ENCODE measurements at regions not wholly inside any gene's neighbourhood (a gene's known extent, or its start where the extent isn't known, plus 50 kb on each side); places are given as distances from the start of the nearest gene placed in this dataset.

GRCh38 chr6:105833959-105834947 lies 251.9 kb upstream of the PRDM1 start:
- Histone ChIP-seq H3K36me3 (ENCODE audit: control insufficient read depth in 2 of 2, extremely low read depth in 1 of 2, insufficient read depth in 2 of 2, low read length in 2 of 2) (no peaks in the 10 kb centered on the region), H3K27me3 (ENCODE audit: control insufficient read depth in 2 of 2, insufficient read depth in 2 of 2, low read length in 2 of 2) (no peaks in the 10 kb centered on the region), H2AFZ (ENCODE audit: low read depth, low read length) (no peak overlapping the region), H3K9ac (replicated peaks; ENCODE audit: extremely low read depth, insufficient read depth, low read length) (no peak overlapping the region), H3K9me3 (replicated peaks; ENCODE audit: control insufficient read depth, insufficient read depth, low read length) (no peaks in the 10 kb centered on the region), H3K4me3 (replicated peaks in 1 of 3; ENCODE audit: insufficient read depth in 1 of 3, low read depth in 1 of 3, low read length in 3 of 3) (no peak overlapping the region), H3K79me2 (ENCODE audit: control insufficient read depth, insufficient read depth, low read length) (no peaks in the 10 kb centered on the region), H3K27ac (ENCODE audit: insufficient read depth, low read depth, low read length) (no peak overlapping the region), H3K9me1 (replicated peaks; ENCODE audit: control insufficient read depth, extremely low read depth, insufficient read depth, low read length) (no peaks in the 10 kb centered on the region), H4K20me1 (replicated peaks; ENCODE audit: control insufficient read depth, extremely low read depth, insufficient read depth, low read length) (no peaks in the 10 kb centered on the region), H3K4me1 (ENCODE audit: control insufficient read depth, extremely low read depth, insufficient read depth, low read length) (no peaks in the 10 kb centered on the region), H3K4me2 (ENCODE audit: insufficient read depth, low read length) (no peak overlapping the region)
- CTCF ChIA-PET: interaction anchor here (1.6 kb wide), 1 partner anchor 403 kb away, joined by 16 read pairs; no protein-coding TSS in a partner anchor
- DNase-seq (ENCODE audit: low read depth, low spot score) (no peak), FAIRE-seq (no peak)
- intact Hi-C loops (cut with micrococcal nuclease): loop anchor here (10.0 kb wide), 1 partner anchor 349 kb away; no protein-coding TSS in a partner anchor
- TF ChIP-seq, protein P1, sequence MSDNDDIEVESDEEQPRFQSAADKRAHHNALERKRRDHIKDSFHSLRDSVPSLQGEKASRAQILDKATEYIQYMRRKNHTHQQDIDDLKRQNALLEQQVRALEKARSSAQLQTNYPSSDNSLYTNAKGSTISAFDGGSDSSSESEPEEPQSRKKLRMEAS (IDR thresholded peaks at IDR 0.05; ENCODE audit: insufficient read depth, insufficient read length): no peak
- BruUV-seq (replicated peaks): no TSS peak
- POLR2A ChIA-PET: no interaction called here
- dilution Hi-C loops (cut with MboI; ENCODE audit: extremely low pct_ligation_motif_present, low sequenced_read_pairs): no loop called here

DNA sequence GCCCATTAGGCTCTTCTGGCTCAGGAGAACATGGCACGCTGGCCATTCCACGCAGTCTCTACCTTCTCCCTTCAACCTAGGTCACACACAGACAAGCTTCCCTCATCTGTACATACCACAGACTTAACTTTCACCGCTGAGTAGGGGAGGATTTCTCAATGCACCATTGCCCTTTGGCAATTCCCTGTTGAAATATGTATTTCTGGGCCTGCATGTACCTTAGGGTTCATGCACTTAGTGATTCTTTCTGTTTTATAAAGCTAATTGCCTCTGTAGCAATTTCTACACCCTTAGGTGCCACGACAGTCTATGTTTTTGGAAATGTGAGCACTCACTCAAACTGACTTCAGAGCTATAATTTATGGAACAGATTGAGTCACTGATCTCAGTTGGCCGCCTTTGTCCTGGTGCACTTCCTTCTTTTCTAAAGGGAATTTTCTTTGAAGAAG lies 253.8 kb upstream of the PRDM1 start:
- Histone ChIP-seq H3K4me1 (ENCODE audit: control insufficient read depth, extremely low read depth, insufficient read depth, low read length) (no peaks in the 10 kb centered on the region), H3K36me3 (ENCODE audit: control insufficient read depth in 2 of 2, extremely low read depth in 1 of 2, insufficient read depth in 2 of 2, low read length in 2 of 2) (no peaks in the 10 kb centered on the region), H3K4me2 (ENCODE audit: insufficient read depth, low read length) (no peak overlapping the region), H2AFZ (ENCODE audit: low read depth, low read length) (no peak overlapping the region), H3K9me3 (replicated peaks; ENCODE audit: control insufficient read depth, insufficient read depth, low read length) (no peaks in the 10 kb centered on the region), H3K9me1 (replicated peaks; ENCODE audit: control insufficient read depth, extremely low read depth, insufficient read depth, low read length) (no peaks in the 10 kb centered on the region), H3K4me3 (replicated peaks in 1 of 3; ENCODE audit: insufficient read depth in 1 of 3, low read depth in 1 of 3, low read length in 3 of 3) (no peak overlapping the region), H3K9ac (replicated peaks; ENCODE audit: extremely low read depth, insufficient read depth, low read length) (no peak overlapping the region), H4K20me1 (replicated peaks; ENCODE audit: control insufficient read depth, extremely low read depth, insufficient read depth, low read length) (no peaks in the 10 kb centered on the region), H3K79me2 (ENCODE audit: control insufficient read depth, insufficient read depth, low read length) (no peaks in the 10 kb centered on the region), H3K27ac (ENCODE audit: insufficient read depth, low read depth, low read length) (no peak overlapping the region), H3K27me3 (ENCODE audit: control insufficient read depth in 2 of 2, insufficient read depth in 2 of 2, low read length in 2 of 2) (no peaks in the 10 kb centered on the region)
- ChIA-PET CTCF (interaction anchor here (1.0 to 1.7 kb wide), 2 partner anchors 40 to 401 kb away, joined by 3 to 5 read pairs; no protein-coding TSS in a partner anchor), POLR2A (no interaction called here)
- dilution Hi-C loops (cut with MboI; ENCODE audit: extremely low pct_ligation_motif_present, low sequenced_read_pairs): no loop called here
- BruUV-seq (replicated peaks): no TSS peak
- intact Hi-C loops (cut with micrococcal nuclease): loop anchor here (10.0 kb wide), 1 partner anchor 348 kb away; no protein-coding TSS in a partner anchor
- TF ChIP-seq GATA2 (IDR thresholded peaks at IDR 0.05; ENCODE audit: insufficient read depth, insufficient read length, low read depth, low read length) (no peak), EZH2 (IDR thresholded peaks at IDR 0.05; ENCODE audit: borderline replicate concordance, low read depth, low read length, severe bottlenecking) (no peak), JUN (IDR thresholded peaks at IDR 0.05; ENCODE audit: borderline replicate concordance, insufficient read depth, insufficient read length, low read depth) (no peak), POLR2AphosphoS5 (IDR thresholded peaks at IDR 0.05; ENCODE audit: insufficient read depth, low read depth, low read length) (no peak)
- TF ChIP-seq, protein P1 (IDR thresholded peaks at IDR 0.05; ENCODE audit: insufficient read depth, insufficient read length): no peak
- TF ChIP-seq, protein P2, sequence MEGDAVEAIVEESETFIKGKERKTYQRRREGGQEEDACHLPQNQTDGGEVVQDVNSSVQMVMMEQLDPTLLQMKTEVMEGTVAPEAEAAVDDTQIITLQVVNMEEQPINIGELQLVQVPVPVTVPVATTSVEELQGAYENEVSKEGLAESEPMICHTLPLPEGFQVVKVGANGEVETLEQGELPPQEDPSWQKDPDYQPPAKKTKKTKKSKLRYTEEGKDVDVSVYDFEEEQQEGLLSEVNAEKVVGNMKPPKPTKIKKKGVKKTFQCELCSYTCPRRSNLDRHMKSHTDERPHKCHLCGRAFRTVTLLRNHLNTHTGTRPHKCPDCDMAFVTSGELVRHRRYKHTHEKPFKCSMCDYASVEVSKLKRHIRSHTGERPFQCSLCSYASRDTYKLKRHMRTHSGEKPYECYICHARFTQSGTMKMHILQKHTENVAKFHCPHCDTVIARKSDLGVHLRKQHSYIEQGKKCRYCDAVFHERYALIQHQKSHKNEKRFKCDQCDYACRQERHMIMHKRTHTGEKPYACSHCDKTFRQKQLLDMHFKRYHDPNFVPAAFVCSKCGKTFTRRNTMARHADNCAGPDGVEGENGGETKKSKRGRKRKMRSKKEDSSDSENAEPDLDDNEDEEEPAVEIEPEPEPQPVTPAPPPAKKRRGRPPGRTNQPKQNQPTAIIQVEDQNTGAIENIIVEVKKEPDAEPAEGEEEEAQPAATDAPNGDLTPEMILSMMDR (IDR thresholded peaks at IDR 0.05; ENCODE audit: extremely low read depth in 1 of 2, insufficient read depth in 1 of 2, low read depth in 1 of 2, low read length in 2 of 2): no peak
- DNase-seq (ENCODE audit: low read depth, low spot score) (no peak), FAIRE-seq (no peak)
